ENCODE measurements at regions not wholly inside any gene's neighbourhood (a gene's known extent, or its start where the extent isn't known, plus 50 kb on each side); places are given as distances from the start of the nearest gene placed in this dataset.

DNA sequence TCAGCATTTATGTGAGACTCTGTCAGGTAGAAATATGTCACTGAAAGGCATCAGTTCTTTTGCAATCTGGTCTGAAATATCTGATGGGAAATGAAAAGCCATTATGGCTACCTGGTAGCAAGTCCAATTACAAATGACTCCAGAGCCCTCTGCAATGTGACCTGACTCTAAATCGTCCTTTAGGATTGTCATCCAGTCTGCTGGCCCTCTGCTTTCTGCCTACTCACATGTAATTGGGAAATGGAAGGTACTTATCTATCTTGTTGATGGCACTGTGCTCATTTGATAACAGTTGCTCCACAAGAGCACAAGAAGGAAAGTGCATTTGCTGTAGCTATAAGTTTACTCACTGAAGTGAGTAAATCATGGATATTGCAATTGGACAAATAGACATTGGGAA is 799.8 kb downstream of the RAPGEF2 start:
- Histone ChIP-seq H3K79me2 (ENCODE audit: insufficient read depth, low read length) (no peaks in the 10 kb centered on the region), H3K27me3 (ENCODE audit: insufficient read depth, low read length, poor library complexity) (no peaks in the 10 kb centered on the region), H3K9ac (ENCODE audit: low read depth, low read length) (no peak overlapping the region), H2AFZ (ENCODE audit: low read depth, low read length) (no peak overlapping the region), H3K9me3 (ENCODE audit: insufficient read depth, low read length, severe bottlenecking) (no peaks in the 10 kb centered on the region), H3K4me2 (ENCODE audit: insufficient read depth, low read length) (no peak overlapping the region), H3K4me1 (ENCODE audit: insufficient read depth, low read length) (no peaks in the 10 kb centered on the region), H3K4me3 (ENCODE audit: low read depth in 1 of 2, low read length in 2 of 2) (no peak overlapping the region), H4K20me1 (ENCODE audit: insufficient read depth, low read length) (no peaks in the 10 kb centered on the region), H3K36me3 (ENCODE audit: insufficient read depth, low read length) (no peaks in the 10 kb centered on the region), H3K27ac (ENCODE audit: low read length) (no peak overlapping the region)
- no peak for TF ChIP-seq EZH2 (IDR thresholded peaks at IDR 0.05; ENCODE audit: borderline replicate concordance, low read depth, low read length, severe bottlenecking)
- DNase-seq (no peak), ATAC-seq (ENCODE audit: insufficient read depth, low read depth) (no peak)

DNA sequence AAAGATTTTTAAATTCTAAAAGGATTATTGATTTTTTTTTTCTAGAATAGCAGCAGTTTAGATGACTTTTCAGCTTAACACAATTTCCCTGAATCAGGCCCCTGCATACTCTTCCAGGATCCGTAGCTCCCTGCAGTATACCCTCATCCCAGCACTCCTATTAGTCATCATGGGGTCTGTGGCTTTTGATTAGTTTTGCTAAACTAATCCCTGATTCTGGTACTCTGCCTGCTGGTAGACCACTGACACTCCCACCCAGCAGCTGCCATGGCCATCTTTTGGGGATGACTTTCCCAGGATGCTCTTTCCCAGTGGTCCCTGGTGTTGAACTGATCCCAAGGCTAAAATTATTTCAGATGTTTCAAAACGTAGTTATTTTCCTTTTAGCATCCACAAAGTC is 802.0 kb downstream of the RAPGEF2 start:
- no peak for DNase-seq
- no peak overlapping the region for H2AFZ ChIP-seq (ENCODE audit: low read depth, low read length)
- no peaks in the 10 kb centered on the region for H3K36me3 ChIP-seq (ENCODE audit: insufficient read depth, low read length)
- H3K4me1 ChIP-seq (ENCODE audit: insufficient read depth, low read length) = no peaks in the 10 kb centered on the region
- ATAC-seq (ENCODE audit: insufficient read depth, low read depth) = no peak
- no peak overlapping the region for H3K27ac ChIP-seq (ENCODE audit: low read length)
- no peaks in the 10 kb centered on the region for H3K79me2 ChIP-seq (ENCODE audit: insufficient read depth, low read length)
- no peaks in the 10 kb centered on the region for H3K27me3 ChIP-seq (ENCODE audit: insufficient read depth, low read length, poor library complexity)
- H3K9ac ChIP-seq (ENCODE audit: low read depth, low read length) = no peak overlapping the region
- no peaks in the 10 kb centered on the region for H4K20me1 ChIP-seq (ENCODE audit: insufficient read depth, low read length)
- H3K9me3 ChIP-seq (ENCODE audit: insufficient read depth, low read length, severe bottlenecking) = no peaks in the 10 kb centered on the region
- H3K4me2 ChIP-seq (ENCODE audit: insufficient read depth, low read length) = no peak overlapping the region
- TF ChIP-seq, protein P1, sequence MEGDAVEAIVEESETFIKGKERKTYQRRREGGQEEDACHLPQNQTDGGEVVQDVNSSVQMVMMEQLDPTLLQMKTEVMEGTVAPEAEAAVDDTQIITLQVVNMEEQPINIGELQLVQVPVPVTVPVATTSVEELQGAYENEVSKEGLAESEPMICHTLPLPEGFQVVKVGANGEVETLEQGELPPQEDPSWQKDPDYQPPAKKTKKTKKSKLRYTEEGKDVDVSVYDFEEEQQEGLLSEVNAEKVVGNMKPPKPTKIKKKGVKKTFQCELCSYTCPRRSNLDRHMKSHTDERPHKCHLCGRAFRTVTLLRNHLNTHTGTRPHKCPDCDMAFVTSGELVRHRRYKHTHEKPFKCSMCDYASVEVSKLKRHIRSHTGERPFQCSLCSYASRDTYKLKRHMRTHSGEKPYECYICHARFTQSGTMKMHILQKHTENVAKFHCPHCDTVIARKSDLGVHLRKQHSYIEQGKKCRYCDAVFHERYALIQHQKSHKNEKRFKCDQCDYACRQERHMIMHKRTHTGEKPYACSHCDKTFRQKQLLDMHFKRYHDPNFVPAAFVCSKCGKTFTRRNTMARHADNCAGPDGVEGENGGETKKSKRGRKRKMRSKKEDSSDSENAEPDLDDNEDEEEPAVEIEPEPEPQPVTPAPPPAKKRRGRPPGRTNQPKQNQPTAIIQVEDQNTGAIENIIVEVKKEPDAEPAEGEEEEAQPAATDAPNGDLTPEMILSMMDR (IDR thresholded peaks at IDR 0.05; ENCODE audit: borderline replicate concordance, extremely low read depth, low read length, poor library complexity, severe bottlenecking) = no peak
- TF ChIP-seq EZH2 (IDR thresholded peaks at IDR 0.05; ENCODE audit: borderline replicate concordance, low read depth, low read length, severe bottlenecking) = no peak
- H3K4me3 ChIP-seq (ENCODE audit: low read depth in 1 of 2, low read length in 2 of 2) = no peak overlapping the region

DNA sequence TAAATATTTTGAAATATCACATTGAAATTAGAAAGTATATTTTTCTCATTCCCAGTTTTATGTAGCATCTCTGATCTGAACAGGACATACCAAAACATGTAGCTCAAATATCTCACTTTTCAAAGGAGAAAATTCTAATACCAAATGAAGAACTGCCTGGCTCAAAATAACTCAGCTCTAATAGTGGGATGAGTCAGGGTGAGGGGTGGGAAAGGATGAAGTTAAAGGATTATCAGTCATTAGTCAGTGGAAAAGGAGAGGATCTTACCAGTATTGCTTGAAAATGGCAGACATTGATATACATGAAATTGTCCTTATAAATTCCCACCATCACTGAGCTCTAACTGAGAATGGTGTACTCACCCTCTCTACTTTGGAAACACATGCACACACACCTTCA is 803.2 kb downstream of the RAPGEF2 start:
- Histone ChIP-seq H3K9ac (ENCODE audit: low read depth, low read length) (no peak overlapping the region), H3K79me2 (ENCODE audit: insufficient read depth, low read length) (no peaks in the 10 kb centered on the region), H3K4me1 (ENCODE audit: insufficient read depth, low read length) (no peaks in the 10 kb centered on the region), H4K20me1 (ENCODE audit: insufficient read depth, low read length) (no peaks in the 10 kb centered on the region), H3K4me3 (ENCODE audit: low read depth in 1 of 2, low read length in 2 of 2) (no peak overlapping the region), H2AFZ (ENCODE audit: low read depth, low read length) (no peak overlapping the region), H3K4me2 (ENCODE audit: insufficient read depth, low read length) (no peak overlapping the region), H3K27ac (ENCODE audit: low read length) (no peak overlapping the region), H3K36me3 (ENCODE audit: insufficient read depth, low read length) (no peaks in the 10 kb centered on the region), H3K9me3 (ENCODE audit: insufficient read depth, low read length, severe bottlenecking) (no peaks in the 10 kb centered on the region), H3K27me3 (ENCODE audit: insufficient read depth, low read length, poor library complexity) (no peaks in the 10 kb centered on the region)
- ATAC-seq (ENCODE audit: insufficient read depth, low read depth) (no peak), DNase-seq (no peak)
- no peak for TF ChIP-seq EZH2 (IDR thresholded peaks at IDR 0.05; ENCODE audit: borderline replicate concordance, low read depth, low read length, severe bottlenecking)
- TF ChIP-seq, protein P1 (IDR thresholded peaks at IDR 0.05; ENCODE audit: borderline replicate concordance, extremely low read depth, low read length, poor library complexity, severe bottlenecking) = no peak

DNA sequence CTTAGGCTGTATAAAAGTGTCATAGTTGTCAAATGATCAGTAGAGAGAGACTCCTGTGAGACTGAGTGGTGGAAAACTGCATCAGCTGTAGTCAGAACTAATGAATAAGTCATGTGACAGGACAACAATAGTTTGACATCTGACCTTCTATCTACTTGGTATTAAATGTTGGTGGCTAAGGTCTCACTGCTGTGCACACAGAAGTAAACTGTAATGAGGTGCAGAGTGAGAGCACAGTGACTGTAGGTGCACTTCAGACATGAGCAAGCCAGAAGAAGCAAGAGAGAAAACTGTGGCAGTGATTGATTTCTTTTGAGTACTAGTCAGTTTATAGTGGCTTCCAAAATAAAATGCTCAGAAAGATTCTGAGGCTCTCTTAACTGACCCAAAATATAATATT is 803.6 kb downstream of the RAPGEF2 start:
- no peaks in the 10 kb centered on the region for H3K4me1 ChIP-seq (ENCODE audit: insufficient read depth, low read length)
- H3K9ac ChIP-seq (ENCODE audit: low read depth, low read length) = no peak overlapping the region
- TF ChIP-seq, protein P1 (IDR thresholded peaks at IDR 0.05; ENCODE audit: borderline replicate concordance, extremely low read depth, low read length, poor library complexity, severe bottlenecking) = no peak
- TF ChIP-seq EZH2 (IDR thresholded peaks at IDR 0.05; ENCODE audit: borderline replicate concordance, low read depth, low read length, severe bottlenecking) = no peak
- no peaks in the 10 kb centered on the region for H3K79me2 ChIP-seq (ENCODE audit: insufficient read depth, low read length)
- no peak overlapping the region for H2AFZ ChIP-seq (ENCODE audit: low read depth, low read length)
- no peaks in the 10 kb centered on the region for H3K36me3 ChIP-seq (ENCODE audit: insufficient read depth, low read length)
- no peaks in the 10 kb centered on the region for H4K20me1 ChIP-seq (ENCODE audit: insufficient read depth, low read length)
- H3K9me3 ChIP-seq (ENCODE audit: insufficient read depth, low read length, severe bottlenecking) = no peaks in the 10 kb centered on the region
- no peaks in the 10 kb centered on the region for H3K27me3 ChIP-seq (ENCODE audit: insufficient read depth, low read length, poor library complexity)
- no peak for ATAC-seq (ENCODE audit: insufficient read depth, low read depth)
- H3K4me2 ChIP-seq (ENCODE audit: insufficient read depth, low read length) = no peak overlapping the region
- DNase-seq = no peak
- H3K27ac ChIP-seq (ENCODE audit: low read length) = no peak overlapping the region
- H3K4me3 ChIP-seq (ENCODE audit: low read depth in 1 of 2, low read length in 2 of 2) = no peak overlapping the region
